Adipose tissue (tissue), 3 donors: ENCODE measurements at regions not wholly inside any gene's neighbourhood (a gene's known extent, or its start where the extent isn't known, plus 50 kb on each side); places are given as distances from the start of the nearest gene placed in this dataset.
"Not testable (repeated sequence)": the region's sequence is repeated elsewhere in the genome, so short reads cannot be mapped to it uniquely, and the experiment has no call there.

Experiments
- H3K27ac ChIP-seq: one replicate; pipeline ENCODE4 v1.5.1; 2013; ENCODE audit warnings: low read depth, low read length
- WGBS, 3 donors: extraction: QIAGEN DNeasy Blood & Tissue Kit; methylation state at CpG; one replicate each; pipeline ENCODE4 v1.1.7; 2013; 5-methylcytosine and 5-hydroxymethylcytosine counted together
- donor health status: healthy with polysubstance abuse.
- donor health status: Bipolar disorder and iron deficiency.
- donor health status: healthy.

DNA sequence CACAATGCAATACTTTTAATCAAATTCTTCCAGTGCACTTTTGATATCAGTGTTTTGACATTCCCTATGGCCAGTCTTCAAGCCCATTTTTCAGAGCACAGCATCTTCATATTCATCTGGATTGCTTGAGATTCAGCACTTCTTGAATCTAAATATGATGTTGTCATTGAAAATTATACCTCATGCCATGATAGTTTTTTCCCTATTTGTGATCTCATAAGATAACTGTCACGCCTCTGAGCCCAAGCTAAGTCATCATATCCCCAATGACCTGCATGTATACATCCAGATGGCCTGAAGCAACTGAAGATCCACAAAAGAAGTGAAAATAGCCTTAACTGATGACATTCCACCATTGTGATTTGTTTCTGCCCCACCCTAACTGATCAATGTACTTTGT, 117.6 kb upstream of the F3 start:
- H3K27ac ChIP-seq: not testable (repeated sequence)
- 92 to 97% (median 93%) methylated on average over 1 of the region's 1 CpG for WGBS, 3 donors

DNA sequence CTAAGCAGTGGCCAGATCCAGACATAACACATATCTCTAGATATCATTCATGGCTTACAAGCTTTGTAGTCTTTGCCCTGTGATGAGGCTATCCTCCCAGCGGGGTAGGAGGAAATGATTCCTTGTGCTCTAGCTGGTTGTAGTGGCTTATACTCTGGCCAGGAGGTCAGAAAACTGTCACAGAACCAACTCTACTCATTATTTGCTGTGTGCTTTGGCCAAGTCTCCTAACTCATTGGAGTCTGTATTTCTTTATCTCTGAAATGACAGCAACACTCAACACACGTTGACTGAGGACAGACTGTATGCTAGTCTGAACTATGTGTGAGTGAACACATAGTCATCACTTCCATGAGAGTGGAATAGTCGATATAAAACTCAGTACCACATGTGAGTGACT, 116.7 kb upstream of the F3 start:
- no peak overlapping the region for H3K27ac ChIP-seq
- 29 to 64% (median 50%) methylated on average over 3 of the region's 3 CpGs for WGBS, 3 donors

DNA sequence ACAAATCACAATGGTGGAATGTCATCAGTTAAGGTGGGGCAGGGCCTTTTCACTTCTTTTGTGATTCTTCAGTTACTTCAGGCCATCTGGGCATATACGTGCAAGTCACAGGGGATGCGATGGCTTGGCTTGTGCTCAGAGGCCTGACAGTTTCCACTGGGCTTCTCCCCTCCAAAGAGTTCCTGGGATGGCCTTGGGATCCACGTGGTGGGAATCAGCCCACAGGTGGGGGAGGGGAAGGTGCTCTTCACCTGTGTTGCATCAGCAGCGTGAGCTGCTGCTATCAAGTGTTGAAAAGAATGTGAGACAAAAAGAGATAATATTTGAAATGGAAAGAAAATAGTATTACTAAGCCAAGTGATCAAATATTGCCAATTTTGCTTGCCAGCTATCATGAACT, 116.2 kb upstream of the F3 start:
- WGBS, 3 donors: 45 to 69% (median 62%) methylated on average over 4 of the region's 4 CpGs
- H3K27ac ChIP-seq: not testable (repeated sequence)

DNA sequence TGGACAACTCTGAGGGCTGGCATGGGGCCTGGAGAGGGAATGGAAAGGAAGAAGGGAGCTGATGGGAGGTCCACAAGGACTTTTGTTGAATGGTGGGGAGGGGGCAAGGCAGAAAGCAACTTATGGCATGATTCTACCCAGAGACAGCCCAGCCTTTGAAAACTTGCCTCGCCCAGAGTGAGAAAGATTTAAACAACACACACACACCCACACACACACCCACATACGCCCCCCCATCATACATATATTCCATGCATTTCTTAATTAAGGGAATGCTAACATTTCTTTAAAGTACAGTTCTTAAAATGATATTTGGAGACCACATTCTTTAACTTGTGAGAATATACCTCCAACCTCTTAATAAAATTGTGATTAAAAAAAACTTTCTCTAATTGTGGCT, 115.4 kb upstream of the F3 start:
- H3K27ac ChIP-seq: no peak overlapping the region
- 89 to 97% (median 90%) methylated on average over 2 of the region's 2 CpGs for WGBS, 3 donors

DNA sequence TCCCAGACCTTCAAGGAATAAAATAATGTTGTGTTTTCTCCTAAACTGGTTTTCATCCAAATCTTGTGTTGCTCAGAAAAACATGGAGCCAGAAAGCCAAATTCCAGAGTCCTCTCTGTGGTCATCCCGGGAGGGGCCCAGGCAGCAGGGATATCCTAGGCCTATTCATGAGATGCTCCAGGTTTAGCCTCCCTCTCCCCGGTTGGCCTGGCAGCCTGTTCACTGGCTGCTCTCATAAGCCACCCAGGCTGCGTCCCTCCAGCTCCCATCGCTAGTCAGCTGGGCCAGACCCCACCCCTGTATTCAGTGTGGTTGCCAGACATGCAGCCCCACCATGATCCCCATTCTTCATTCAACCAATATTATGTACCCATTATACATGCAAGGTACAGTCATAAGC, 113.4 kb upstream of the F3 start:
- whole genome bisulfite sequencing, 3 donors: 84 to 97% (median 84%) methylated on average over 4 of the region's 4 CpGs
- no peak overlapping the region for H3K27ac ChIP-seq

DNA sequence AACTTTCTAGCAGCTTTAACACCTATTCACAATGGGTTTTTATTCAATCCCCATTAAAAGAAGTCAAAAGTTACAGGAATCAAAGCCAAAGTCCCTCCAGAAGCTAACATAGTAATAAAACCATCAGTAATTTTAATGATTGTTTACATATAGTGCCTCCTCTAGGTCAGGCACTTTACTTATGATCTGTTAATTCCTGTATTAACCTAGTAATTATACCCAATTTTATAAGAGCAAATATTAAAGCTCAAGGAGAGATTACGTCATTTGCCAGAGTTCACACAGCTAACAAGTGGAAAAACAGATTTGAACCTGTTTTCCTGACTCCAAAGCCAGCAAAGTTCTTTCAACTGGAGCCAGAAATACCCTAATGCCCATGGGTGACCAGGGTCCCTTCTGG, 112.9 kb upstream of the F3 start:
- no peak overlapping the region for H3K27ac ChIP-seq
- 47 to 90% (median 89%) methylated on average over 1 of the region's 1 CpG for WGBS, 3 donors

DNA sequence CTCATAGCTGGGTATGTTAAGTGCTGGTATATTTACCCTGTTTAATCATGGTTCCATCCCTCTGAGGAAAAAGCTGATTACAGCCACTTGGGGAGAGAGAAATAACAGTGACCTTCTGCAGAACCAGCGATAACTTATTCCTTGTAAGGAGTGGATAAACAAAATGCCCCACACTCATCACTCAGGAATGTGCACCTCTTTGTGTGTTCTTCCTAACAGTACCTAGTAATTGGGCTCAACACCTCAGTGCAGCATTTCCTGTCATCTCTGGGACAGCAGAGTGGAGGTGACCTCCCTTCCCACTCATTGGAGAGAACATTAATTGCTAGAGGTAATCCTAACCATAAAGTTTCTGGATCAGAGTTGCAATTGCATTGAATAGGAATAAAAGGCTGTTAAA, 112.5 kb upstream of the F3 start:
- no peak overlapping the region for H3K27ac ChIP-seq
- WGBS, 3 donors: 25 to 83% (median 75%) methylated on average over 1 of the region's 1 CpG

DNA sequence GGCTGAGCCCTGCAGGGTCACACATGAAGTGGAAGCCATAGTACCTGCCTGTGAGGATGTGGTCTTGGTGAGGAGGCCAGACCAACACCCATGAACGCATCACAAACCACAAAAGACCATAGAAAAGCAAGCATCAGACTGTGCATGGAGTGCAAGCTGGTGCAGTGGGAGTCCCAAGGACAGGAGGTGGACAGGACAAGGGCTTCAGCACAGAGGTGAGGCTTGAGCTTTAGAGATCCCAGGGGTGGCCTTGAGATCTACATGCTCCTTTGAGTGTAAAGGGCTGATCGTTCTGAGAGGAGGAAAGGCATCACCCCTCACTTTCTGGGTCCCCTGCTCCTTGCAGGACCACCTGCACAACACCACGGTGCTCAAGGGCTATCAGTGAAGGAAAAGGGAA, 111.9 kb upstream of the F3 start:
- 69 to 82% (median 81%) methylated on average over 3 of the region's 3 CpGs for WGBS, 3 donors

DNA sequence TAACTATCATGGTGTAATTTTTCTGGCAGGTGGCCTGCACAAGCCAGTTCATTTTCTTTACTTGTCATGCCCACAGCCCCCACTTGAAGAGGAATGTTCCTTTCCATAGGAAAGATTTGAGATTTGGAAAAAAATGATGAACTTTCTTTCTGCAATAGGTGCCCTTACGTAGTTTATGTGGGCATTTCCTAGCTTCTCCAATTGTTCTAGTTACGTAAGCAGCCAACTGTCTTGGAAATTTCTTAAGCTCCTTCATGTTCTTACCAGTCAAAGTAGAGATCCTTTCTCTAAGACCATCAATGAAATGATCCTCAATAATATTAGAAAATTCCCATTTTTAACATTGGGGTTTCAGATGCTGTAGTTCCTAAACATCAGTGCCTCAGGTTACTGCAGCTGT, 109.5 kb upstream of the F3 start:
- WGBS, 3 donors: 66 to 96% (median 79%) methylated on average over 2 of the region's 2 CpGs
- no peak overlapping the region for H3K27ac ChIP-seq

More for the DNA sequence above, 111.9 kb upstream of the F3 start:
- H3K27ac ChIP-seq: no peak overlapping the region

DNA sequence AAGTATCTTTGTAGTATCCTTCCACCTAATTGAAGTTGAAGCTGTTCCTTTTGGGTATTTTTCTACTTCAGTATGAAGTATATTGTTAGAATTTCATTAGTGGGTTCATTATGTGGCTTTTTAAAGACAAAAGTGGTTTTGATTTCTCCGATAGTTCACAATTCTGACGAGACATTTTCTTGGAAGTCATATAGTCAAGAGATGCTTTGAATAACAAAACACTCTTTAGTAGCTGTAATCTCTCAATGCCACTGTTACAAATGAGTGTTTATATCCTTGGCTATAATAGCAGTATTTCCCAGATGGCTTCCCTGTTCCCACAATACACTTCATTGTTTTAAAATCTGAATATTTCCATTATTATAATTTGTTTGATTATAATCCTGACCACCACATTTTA, 108.7 kb upstream of the F3 start:
- no peak overlapping the region for H3K27ac ChIP-seq

DNA sequence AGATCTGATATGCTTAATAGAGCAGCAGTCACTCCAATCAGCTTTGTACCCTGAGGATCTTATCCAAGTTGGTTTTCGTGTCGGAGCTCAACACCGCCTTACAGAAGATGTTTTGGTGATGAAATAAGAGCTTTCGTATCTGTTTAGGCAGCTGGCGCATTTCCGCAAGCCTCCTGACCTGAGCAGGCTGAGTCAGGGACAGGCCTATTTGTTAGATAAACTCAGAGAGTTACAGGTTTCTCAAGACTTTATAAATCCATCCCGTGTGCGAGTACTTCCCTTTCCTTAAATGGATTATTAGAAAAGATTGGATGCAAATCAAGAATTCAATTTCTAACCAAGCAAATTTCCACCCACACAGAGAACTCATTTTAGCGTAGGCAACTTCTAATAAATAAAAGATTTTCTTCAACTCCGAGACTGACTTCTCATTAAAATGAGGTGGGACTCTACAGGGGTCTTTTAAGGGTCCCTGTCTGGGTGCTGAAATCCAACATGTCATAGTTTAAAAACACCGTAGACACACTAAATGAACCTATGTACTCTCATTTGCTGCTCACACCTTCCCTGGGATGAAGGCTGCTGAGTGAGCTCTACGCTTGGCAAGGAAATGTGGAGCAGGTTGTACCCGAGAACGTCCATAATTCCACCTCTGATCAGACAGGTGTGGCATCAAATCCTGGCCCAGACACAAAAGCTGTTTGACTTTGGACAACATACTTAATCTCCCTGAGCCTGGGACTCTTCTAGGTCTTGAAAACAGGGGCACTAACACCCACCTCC, 106.9 kb upstream of the F3 start:
- H3K27ac ChIP-seq: no peak overlapping the region
- 35 to 57% (median 55%) methylated on average over 14 of the region's 14 CpGs for WGBS, 3 donors

More for the DNA sequence above, 108.7 kb upstream of the F3 start:
- 86 to 94% (median 89%) methylated on average over 2 of the region's 2 CpGs for WGBS, 3 donors

DNA sequence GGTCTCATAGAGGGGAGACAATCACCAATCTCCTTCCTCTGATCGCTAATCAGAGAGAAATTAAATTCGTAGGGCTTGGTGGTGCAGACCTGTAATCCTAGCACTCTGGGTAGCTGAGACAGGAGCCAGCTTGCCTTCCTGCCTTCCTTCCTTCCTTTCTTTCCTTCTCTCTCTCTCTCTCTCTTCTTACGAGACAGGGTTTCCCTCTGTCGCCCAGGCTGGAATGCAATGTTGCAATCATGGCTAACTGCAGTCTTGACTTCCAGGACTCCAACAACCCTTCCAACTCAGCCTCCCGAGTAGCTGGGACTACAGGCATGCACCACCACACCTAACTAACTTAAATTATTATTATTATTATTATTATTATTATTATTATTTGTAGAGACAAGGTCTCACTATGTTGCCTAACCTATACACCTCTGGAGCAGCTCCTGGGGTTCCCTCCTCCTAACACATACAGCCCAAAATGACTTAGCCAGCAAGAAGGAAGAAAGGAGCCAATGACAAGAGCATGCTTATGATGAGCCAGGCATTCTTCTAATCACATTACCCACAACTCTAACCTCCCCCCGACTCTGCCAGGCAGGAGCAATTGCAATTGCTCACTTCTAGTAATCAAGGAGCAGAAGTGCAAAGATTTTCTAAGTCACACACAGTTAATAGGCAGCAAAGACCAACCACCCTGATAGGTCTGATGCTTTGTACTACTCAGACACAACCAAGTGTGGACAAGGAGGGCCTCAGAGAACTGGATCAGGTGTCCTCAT, 105.4 kb upstream of the F3 start:
- no peak overlapping the region for H3K27ac ChIP-seq
- 73 to 94% (median 76%) methylated on average over 6 of the region's 6 CpGs for WGBS, 3 donors

DNA sequence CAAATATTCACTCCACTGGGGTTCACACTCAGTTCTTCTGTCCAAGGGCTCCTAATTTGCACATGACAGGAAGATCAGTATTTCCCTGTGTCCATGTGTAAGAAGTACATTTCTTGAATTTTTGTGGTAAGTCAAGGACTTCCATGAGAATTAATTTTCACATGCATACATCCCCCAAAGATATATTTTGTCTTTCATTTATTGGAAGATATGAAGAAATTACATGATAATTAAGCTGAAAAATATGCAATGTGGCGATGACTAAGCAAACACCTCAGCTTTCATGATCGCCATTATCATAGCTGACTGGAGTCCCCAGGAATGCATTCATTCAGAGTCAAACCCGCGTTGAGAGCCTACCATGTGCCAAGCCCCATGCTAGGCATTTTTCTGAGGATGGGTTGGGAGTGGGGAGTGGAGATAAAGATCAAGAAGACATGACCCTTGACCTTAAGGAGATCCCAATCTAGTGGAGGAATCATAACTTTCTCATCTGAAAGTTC, 104.6 kb upstream of the F3 start:
- no peak overlapping the region for H3K27ac ChIP-seq
- 95 to 97% (median 96%) methylated on average over 4 of the region's 4 CpGs for WGBS, 3 donors

DNA sequence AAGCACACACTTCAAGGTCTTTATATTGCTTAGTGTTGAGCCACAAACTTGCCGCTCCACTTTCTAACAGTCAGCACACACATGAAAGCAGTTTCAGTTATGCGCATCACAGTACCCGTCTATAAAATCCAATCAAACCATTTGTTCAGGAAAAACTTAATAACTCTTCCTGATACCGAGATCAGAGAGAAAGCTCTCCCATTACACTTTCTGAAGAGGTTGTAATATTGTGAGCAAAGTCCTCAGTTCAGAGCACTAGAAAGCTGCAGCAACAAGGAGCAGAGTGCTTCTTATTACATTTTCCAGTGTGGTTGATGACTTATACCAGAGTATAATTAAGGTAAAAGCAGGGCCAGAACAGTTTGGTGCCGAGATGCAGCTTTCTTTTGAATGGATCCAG, 102.8 kb upstream of the F3 start:
- 83 to 91% (median 89%) methylated on average over 5 of the region's 5 CpGs for WGBS, 3 donors
- no peak overlapping the region for H3K27ac ChIP-seq

DNA sequence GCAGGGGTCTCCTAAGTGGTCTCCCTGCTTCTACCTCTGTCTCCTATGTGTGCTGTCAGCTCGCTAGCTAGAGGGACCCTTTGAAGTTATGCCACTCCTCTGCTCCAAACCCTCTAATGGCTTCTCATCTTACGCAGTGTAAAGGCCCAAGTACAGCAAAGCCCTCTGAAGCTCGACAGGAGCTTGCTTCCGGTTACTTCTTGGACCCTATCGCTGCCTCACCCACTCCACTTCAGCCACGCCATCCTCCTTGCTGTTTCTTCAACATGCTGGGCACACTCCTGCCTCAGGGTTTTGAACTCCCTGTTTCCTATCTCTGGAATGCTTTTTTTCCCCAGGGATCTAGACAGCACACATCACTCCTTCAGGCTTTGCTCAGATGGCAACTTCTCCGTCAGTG, 102.3 kb upstream of the F3 start:
- 86 to 94% (median 91%) methylated on average over 7 of the region's 7 CpGs for WGBS, 3 donors

DNA sequence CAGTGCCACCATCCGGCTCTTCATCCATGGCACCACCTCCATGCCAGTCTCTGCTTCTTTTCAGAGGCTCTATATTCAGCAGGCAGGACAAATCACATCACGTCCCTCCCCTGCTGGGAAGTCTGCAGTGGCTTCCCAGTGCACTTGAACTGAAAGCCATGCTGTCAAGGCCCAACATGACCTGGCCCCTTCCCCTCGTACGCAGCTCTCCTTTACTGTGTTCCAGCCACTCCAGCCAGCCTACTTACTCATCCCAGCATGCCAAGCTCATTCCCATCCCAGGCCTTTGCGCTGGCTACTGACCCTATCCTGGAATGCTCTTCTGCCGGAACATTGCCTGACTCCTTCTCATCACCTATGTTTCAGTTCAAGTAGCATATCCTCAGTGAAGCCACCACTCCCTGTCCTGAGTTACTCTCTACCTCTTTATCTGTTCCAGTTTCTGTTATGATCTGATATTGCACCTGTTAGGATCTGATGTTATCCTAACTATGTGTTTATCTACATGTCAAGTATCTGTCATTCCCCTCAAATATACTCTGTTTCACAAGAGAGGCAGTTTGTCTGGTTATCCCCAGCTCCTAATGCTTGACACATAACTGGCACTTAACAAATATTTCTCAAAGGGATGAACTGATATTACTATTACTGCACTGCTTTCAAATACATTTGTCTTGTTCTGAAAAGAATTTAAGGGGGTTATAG, 101.2 kb upstream of the F3 start:
- H3K27ac ChIP-seq: no peak overlapping the region
- WGBS, 3 donors: 81 to 93% (median 90%) methylated on average over 6 of the region's 6 CpGs

More for the DNA sequence above, 102.3 kb upstream of the F3 start:
- no peak overlapping the region for H3K27ac ChIP-seq

DNA sequence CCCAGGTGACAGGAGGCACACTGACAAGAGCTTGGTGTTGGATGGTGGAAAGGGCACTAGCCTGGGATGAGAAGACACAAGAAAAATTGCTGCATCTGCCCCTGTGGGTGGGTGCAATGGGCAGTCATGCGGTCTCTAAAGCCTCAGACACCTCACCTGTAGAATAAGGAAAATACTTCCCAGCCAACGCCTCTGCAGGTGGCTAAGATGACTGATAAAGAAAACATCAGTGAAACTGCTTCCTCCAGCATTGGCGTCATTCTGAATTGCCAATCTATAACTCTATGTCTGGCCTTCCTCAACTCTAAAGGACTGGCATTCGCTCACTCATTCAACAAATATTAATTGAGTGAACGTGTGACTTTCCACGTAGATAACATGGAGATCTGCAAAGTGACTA, 100.4 kb upstream of the F3 start:
- no peak overlapping the region for H3K27ac ChIP-seq
- 74 to 93% (median 85%) methylated on average over 6 of the region's 6 CpGs for WGBS, 3 donors

DNA sequence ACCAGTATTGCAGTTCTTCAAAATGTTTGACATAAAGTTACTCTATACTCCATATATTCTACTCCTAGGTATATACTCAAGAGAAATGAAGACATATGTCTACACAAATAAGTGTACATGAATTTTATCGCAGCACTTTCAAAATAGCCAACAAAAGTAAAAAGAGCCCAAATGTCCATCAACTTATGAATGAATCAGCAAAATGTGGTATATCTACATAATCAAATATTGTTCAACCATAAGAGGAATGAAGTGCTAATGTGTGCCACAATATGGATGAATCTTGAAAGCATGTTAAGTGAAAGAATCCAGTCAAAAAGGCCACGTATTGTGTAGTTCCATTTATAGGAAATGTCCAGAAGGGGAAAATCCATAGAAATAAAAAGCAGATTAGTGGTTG, 98.6 kb upstream of the F3 start:
- 96 to 98% (median 97%) methylated on average over 2 of the region's 2 CpGs for WGBS, 3 donors
- H3K27ac ChIP-seq: no peak overlapping the region

DNA sequence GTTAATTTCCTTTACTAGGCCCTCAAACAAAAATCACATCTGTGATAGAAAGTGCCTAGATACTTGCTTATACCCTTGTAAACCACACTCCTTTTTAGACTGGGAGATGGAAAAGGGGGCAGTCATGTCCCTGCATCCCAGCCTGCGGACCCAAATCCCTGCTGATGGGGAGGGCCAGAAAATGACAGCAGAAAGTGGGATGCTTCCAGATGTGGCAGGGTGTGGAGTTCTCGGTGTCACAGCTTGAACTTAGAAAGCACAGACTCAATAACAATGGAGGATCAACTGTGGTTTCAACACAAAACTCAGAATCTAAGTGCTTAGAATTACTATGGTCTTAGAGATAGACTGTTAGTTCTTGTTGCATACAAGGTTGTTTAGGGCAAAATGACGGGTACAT, 95.6 kb upstream of the F3 start:
- 86 to 96% (median 87%) methylated on average over 3 of the region's 3 CpGs for WGBS, 3 donors
- no peak overlapping the region for H3K27ac ChIP-seq
